ENCODE measurements at regions not wholly inside any gene's neighbourhood (a gene's known extent, or its start where the extent isn't known, plus 50 kb on each side); places are given as distances from the start of the nearest gene placed in this dataset.

GRCh38 chr13:48146122-48146521 lies 51.2 kb upstream of the MED4 start:
- no peaks in the 10 kb centered on the region for H3K27me3 ChIP-seq
- H3K9me3 ChIP-seq, result no peaks in the 10 kb centered on the region
- DNase-seq (ENCODE audit: low spot score), result no peak
- no peaks in the 10 kb centered on the region for H3K36me3 ChIP-seq
- peaks cover 0 to 8% of the 10 kb centered on the region in 2 donors for H3K4me1 ChIP-seq
- no peak overlapping the region for H3K27ac ChIP-seq
- no peak for TF ChIP-seq CTCF (IDR thresholded peaks at IDR 0.05)
- no peak overlapping the region for H3K4me3 ChIP-seq

Data from right atrium auricular region (tissue), 2 donors.